GM18508 (cell line): ENCODE measurements at regions not wholly inside any gene's neighbourhood (a gene's known extent, or its start where the extent isn't known, plus 50 kb on each side); places are given as distances from the start of the nearest gene placed in this dataset.
"Not testable (repeated sequence)": the region's sequence is repeated elsewhere in the genome, so short reads cannot be mapped to it uniquely, and the experiment has no call there.

ENCODE experiments used
- ATAC-seq: cut with Tn5 transposase; IDR thresholded peaks from one replicate; pipeline ENCODE4 v1.9.1; 2021; ENCODE audit warnings: moderate number of reproducible peaks; ENCODE audit not compliant: insufficient read depth, unreplicated experiment

DNA sequence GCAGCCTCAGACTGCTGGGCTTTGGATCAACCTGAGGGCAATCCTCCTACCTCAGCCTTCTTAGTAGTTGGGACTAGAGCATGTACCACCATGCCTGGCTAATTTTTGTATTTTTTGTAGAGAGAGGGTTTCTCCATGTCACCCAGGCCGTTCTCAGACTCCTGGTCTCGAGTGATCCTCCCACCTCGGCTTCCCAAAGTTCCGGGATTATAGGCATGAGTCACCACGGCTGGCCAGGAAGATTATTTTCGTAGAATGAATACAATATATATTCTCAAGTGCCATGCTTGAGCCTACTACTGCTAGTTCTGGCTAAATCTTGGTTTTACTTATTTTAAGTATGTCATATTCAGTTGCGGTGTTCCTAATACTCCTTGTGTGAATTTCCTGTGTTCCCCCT, 88.2 kb upstream of the CLINT1 start:
- no peak for ATAC-seq

GRCh38 chr5:157945822-157946221, 86.9 kb upstream of the CLINT1 start:
- ATAC-seq: not testable (repeated sequence)

- no peak for ATAC-seq
These were observed 86.0 kb upstream of the CLINT1 start for GRCh38 chr5:157944938-157945337.

- no peak for ATAC-seq
These were observed 85.2 kb upstream of the CLINT1 start for GRCh38 chr5:157944077-157944633.

DNA sequence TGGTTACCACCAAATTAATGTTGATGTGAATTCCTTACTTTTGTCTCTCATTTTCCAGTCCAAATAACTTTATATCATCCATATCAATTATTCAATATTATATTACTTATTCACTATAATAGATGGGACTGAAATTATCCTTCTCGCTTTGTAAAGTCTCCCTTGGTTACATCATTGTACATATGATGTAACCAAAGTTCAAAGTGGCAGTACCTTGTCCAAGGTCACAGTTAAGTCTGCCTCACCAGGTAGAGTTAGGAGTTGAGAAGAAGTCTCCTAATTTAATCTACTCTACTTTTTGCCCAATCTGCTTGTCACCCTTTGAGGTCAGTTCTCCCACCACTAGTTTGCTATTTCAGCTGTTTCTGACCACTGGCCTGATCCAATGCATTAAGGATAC, 83.7 kb upstream of the CLINT1 start:
- ATAC-seq: no peak

DNA sequence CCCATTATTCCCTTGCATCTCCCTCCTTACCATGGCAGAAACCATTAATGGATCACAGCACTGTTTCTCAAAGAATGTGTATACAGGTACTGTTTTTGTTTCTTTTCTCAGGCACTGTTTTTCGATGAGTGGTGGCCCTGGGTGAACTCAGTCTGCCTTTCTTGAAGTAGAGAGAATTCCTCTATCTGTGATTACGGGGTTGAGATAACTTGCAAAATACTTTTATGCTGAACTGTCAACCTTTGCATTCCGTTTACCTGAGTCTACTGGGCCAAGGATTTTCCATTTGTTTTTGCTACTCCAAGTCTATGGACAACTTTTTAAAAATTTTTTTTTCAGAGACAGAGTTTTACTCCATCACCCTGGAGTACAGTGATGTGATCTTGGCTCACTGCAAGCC, 82.7 kb upstream of the CLINT1 start:
- no peak for ATAC-seq

- ATAC-seq: not testable (repeated sequence)
These were observed 79.2 kb upstream of the CLINT1 start for GRCh38 chr5:157938101-157938500.

GRCh38 chr5:157936776-157937501, 78.0 kb upstream of the CLINT1 start:
- not testable (repeated sequence) for ATAC-seq

DNA sequence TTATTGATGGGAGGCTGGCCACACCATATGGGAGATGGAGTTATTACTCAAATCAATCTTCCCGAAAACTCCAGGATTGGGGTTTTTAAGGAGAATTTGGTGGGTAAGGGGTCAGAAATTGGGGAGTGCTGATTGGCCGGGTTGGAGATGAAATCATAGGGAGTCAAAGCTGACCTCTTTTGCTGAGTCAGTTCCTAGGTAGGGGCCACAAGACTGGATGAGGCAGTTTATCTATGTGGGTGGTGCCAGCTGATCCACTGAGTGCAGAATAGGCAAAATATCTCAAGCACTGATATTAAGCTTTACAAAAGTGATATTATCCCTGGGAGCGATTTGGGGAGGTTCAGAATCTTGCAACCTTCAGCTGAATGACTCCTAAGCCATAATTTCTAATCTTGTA, 75.7 kb upstream of the CLINT1 start:
- no peak for ATAC-seq

DNA sequence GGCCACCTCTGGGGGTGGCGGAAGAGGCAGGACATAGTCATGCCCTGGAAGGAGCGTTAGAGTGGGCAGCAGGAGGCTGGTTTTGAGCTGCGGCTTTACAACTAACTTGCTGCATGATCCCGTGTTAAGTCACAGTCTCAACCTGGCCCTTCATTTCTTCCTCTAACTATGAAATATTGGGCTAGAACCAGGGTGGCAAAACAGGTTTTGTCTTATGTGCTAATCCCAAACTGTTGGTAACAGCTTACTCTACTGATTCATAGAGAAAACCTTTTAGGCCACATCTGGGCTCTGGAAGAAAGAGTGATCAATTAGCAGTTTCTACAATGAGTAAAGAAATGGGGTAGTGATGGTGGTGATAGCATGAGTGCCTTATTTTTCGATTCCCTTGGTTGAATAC, 74.1 kb upstream of the CLINT1 start:
- ATAC-seq: no peak

DNA sequence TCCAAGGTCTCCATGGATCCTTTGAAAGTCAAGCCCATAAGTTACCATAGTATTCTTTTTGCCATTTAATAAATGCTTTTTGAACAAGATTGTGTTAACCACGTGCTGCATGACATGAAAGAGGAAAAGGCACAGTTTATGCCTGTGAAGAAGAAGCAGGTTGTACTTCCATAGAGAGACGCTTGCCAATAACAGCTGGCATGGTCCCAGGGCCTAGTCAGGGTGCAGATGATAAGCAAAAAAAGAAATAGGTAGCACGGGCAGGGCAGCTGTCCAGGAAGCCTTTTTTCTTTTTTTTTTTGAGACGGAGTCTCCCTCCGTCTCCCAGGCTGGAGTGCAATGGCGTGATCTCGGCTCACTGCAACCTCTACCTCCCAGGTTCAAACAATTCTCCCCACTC, 71.8 kb upstream of the CLINT1 start:
- no peak for ATAC-seq

GRCh38 chr5:157926977-157927376, 68.0 kb upstream of the CLINT1 start:
- ATAC-seq: no peak

- no peak for ATAC-seq
These were observed 67.1 kb upstream of the CLINT1 start for GRCh38 chr5:157925786-157926671.

DNA sequence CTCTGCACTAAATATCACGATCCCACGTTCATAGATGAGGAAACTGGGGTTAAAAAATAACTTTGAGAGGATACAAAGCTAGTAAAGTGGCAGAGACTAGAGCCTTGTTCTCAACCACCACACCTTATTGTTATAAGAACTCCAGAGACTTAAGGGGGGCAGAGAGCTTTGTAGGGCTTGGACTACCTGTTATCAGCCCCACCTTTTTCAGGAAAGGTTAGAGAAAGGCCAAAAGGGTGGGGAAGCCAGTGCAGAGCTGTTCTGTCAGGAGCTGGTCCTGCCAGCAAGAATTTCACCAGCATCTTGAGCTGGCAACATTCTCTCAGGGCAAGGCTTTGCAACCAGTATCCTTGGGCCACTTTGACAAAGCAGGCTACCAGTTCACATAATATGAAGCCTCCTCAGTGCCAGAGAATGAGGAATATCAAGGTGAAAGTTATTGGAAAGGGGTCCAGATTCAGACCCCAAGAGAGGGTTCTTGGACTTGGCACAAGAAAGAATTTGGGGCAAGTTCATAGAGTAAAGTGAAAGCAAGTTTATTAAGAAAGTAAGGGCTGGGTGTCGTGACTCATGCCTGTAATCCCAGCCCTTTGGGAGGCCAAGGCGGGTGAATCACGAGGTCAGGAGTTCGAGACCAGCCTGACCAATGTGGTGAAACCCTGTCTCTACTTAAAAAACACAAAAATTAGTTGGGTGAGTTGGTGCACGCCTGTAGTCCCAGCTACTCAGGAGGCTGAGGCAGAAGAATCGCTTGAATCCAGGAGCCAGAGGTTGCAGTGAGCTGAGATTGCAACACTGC, 66.2 kb upstream of the CLINT1 start:
- no peak for ATAC-seq

- no peak for ATAC-seq
These were observed 65.5 kb upstream of the CLINT1 start for GRCh38 chr5:157924490-157924889.

DNA sequence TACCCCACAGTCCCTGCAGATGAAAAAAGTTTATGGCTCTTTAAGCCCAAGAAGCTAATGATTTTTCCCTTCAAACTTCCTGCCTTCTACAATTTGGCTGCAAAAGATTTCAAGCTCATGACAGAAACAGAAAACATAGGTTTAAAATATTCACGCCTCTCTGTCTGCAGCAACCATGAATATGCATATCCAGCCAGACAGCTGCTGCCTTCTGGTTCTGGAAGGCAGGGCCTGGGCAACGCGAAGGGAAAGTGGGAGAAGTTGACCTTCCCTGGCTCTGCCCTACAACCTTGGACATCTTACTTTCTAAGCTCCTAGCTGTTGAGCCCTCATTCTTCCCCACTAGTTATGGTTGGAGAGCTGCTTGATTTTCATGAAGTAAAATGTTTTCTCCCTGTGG, 64.8 kb upstream of the CLINT1 start:
- ATAC-seq: no peak

DNA sequence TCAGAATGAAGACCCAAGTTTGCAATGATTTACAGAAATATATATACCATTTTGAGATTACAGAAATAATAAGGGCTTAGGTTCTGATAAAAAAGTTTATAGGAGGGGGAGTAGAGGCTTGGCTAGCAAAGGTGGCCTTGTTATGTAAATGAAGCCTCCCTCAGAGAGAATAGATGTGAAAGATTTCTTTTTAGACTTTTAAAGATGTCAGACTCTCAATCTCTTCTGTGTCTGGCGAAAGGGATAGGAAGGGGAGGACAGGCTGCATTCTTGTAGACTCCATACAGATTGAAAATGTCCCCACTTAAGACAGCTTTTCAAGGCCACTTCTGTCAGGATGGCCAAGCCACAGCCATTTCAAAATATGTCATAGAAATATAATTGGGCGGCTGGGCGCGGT, 63.1 kb upstream of the CLINT1 start:
- ATAC-seq: no peak

GRCh38 chr5:157920828-157921170, 61.9 kb upstream of the CLINT1 start:
- no peak for ATAC-seq

GRCh38 chr5:157918811-157919742, 60.1 kb upstream of the CLINT1 start:
- no peak for ATAC-seq
